ENCODE measurements at regions not wholly inside any gene's neighbourhood (a gene's known extent, or its start where the extent isn't known, plus 50 kb on each side); places are given as distances from the start of the nearest gene placed in this dataset.

DNA sequence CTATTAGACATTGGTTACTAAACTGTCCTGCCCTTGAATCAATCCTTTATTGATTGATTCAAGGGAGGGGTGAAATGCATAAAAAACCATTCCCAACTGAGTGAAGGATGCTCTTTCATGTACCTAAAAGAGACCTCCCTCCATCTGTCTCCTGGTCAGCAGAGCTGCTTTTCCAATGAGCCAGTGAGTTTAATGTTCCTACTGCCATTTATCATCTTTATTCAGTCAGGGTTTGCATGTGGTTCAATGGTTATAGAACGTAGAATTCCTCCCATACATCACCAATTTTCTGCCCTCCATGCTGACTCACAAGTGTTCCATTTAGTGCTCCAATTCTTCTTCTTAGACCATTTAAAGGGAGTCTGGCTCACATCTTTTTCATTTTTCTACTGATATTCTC, 199.1 kb upstream of the PCSK5 start:
- no peak for TF ChIP-seq EZH2 (IDR thresholded peaks at IDR 0.05; ENCODE audit: borderline replicate concordance, insufficient read depth, low read depth, low read length, poor library complexity, severe bottlenecking)
- TF ChIP-seq, protein P1, sequence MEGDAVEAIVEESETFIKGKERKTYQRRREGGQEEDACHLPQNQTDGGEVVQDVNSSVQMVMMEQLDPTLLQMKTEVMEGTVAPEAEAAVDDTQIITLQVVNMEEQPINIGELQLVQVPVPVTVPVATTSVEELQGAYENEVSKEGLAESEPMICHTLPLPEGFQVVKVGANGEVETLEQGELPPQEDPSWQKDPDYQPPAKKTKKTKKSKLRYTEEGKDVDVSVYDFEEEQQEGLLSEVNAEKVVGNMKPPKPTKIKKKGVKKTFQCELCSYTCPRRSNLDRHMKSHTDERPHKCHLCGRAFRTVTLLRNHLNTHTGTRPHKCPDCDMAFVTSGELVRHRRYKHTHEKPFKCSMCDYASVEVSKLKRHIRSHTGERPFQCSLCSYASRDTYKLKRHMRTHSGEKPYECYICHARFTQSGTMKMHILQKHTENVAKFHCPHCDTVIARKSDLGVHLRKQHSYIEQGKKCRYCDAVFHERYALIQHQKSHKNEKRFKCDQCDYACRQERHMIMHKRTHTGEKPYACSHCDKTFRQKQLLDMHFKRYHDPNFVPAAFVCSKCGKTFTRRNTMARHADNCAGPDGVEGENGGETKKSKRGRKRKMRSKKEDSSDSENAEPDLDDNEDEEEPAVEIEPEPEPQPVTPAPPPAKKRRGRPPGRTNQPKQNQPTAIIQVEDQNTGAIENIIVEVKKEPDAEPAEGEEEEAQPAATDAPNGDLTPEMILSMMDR (IDR thresholded peaks at IDR 0.05), result no peak

Measured in B cell (primary cell).